ENCODE measurements at regions not wholly inside any gene's neighbourhood (a gene's known extent, or its start where the extent isn't known, plus 50 kb on each side); places are given as distances from the start of the nearest gene placed in this dataset.
"Not testable (repeated sequence)": the region's sequence is repeated elsewhere in the genome, so short reads cannot be mapped to it uniquely, and the experiment has no call there.

GRCh38 chr7:138395763-138396162 is 64.3 kb upstream of the TRIM24 start:
- no peaks in the 10 kb centered on the region for H3K27me3 ChIP-seq (ENCODE audit: insufficient read depth, poor library complexity, severe bottlenecking)
- no peak for TF ChIP-seq CTCF (IDR thresholded peaks at IDR 0.05; ENCODE audit: poor library complexity, severe bottlenecking)
- no peaks in the 10 kb centered on the region for H3K36me3 ChIP-seq (ENCODE audit: low read depth)
- DNase-seq (ENCODE audit: low spot score) (no peak), ATAC-seq (ENCODE audit: low read depth) (no peak)
- H3K27ac ChIP-seq (ENCODE audit: poor library complexity, severe bottlenecking): no peak overlapping the region
- H3K9me3 ChIP-seq (ENCODE audit: severe bottlenecking): no peaks in the 10 kb centered on the region
- no peak overlapping the region for H3K4me3 ChIP-seq (ENCODE audit: severe bottlenecking)
- H3K4me1 ChIP-seq (ENCODE audit: insufficient read depth, poor library complexity, severe bottlenecking): no peaks in the 10 kb centered on the region

DNA sequence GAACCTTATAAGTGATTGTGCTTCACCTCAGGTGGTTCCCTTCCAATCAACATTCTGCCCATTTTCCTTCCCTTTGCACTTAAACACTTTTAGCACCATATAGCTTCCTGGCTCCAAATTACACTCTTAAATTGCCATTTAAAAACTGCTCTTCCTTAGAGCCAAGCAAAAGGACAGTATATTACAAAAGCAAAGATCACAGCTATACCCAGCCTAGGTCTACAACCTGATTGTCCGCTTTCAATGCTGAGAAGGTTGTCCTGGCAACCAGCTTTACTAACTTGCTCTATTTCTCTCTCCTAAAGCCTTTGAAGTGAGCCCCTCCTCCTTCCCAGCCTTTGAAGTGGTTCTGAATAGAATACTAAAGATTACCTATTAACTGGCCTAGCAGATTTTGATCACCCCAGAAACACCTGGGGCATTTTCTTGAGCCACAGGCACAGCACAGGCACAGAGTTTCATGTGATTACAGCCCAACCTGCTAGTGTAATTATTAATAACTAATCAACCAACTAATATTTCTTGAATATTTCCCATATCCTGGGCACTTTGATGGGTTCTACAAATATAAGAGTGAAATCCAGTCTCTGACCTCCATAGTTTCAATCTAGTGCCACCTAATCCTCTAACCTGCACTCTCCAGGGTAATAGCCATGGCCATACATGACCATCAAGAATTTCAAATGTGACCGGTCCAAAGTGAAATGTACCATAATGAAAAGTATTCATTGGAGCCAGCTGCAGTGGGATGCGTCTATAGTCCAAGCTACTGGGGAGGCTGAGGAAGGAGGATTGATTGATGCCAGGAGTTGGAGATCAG is 63.6 kb upstream of the TRIM24 start:
- Histone ChIP-seq H3K9me3 (ENCODE audit: severe bottlenecking) (no peaks in the 10 kb centered on the region), H3K36me3 (ENCODE audit: low read depth) (no peaks in the 10 kb centered on the region), H3K4me3 (ENCODE audit: severe bottlenecking) (no peak overlapping the region), H3K27me3 (ENCODE audit: insufficient read depth, poor library complexity, severe bottlenecking) (no peaks in the 10 kb centered on the region), H3K27ac (ENCODE audit: poor library complexity, severe bottlenecking) (no peak overlapping the region), H3K4me1 (ENCODE audit: insufficient read depth, poor library complexity, severe bottlenecking) (no peaks in the 10 kb centered on the region)
- DNase-seq (ENCODE audit: low spot score) (no peak), ATAC-seq (ENCODE audit: low read depth) (no peak)
- TF ChIP-seq CTCF (IDR thresholded peaks at IDR 0.05; ENCODE audit: poor library complexity, severe bottlenecking): no peak

GRCh38 chr7:138397071-138397433 is 63.0 kb upstream of the TRIM24 start:
- H3K27me3 ChIP-seq (ENCODE audit: insufficient read depth, poor library complexity, severe bottlenecking); DNase-seq (ENCODE audit: low spot score); H3K9me3 ChIP-seq (ENCODE audit: severe bottlenecking); ATAC-seq (ENCODE audit: low read depth); H3K4me3 ChIP-seq (ENCODE audit: severe bottlenecking); H3K36me3 ChIP-seq (ENCODE audit: low read depth); H3K4me1 ChIP-seq (ENCODE audit: insufficient read depth, poor library complexity, severe bottlenecking); H3K27ac ChIP-seq (ENCODE audit: poor library complexity, severe bottlenecking): not testable (repeated sequence)

GRCh38 chr7:138398857-138399256 is 61.2 kb upstream of the TRIM24 start:
- DNase-seq (ENCODE audit: low spot score) (no peak), ATAC-seq (ENCODE audit: low read depth) (no peak)
- H3K36me3 ChIP-seq (ENCODE audit: low read depth): no peaks in the 10 kb centered on the region
- no peak overlapping the region for H3K4me3 ChIP-seq (ENCODE audit: severe bottlenecking)
- no peaks in the 10 kb centered on the region for H3K4me1 ChIP-seq (ENCODE audit: insufficient read depth, poor library complexity, severe bottlenecking)
- H3K9me3 ChIP-seq (ENCODE audit: severe bottlenecking): no peaks in the 10 kb centered on the region
- H3K27me3 ChIP-seq (ENCODE audit: insufficient read depth, poor library complexity, severe bottlenecking): no peaks in the 10 kb centered on the region
- TF ChIP-seq CTCF (IDR thresholded peaks at IDR 0.05; ENCODE audit: poor library complexity, severe bottlenecking): no peak
- no peak overlapping the region for H3K27ac ChIP-seq (ENCODE audit: poor library complexity, severe bottlenecking)

DNA sequence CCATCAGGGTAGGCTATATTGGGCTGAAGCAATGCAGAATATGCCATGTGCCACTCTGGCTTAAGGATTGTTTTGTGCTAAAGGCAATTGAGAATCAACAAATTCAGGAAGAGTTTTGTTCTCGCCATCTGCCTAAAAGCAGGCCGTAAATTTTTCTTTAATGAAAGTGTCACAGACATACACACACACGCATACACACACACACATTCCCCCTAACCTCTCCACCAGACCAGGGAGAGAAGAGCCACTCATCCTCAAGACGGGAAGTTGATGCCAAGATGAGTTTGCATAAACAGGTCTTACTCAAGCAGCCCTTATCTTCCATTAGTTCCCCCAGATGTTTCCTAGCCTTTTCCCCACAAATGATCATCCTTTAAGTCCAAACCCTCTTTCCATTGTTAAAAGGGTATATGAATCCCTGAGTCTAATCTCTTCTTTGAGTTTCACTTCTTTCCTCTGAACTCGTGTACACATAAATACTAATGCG is 59.6 kb upstream of the TRIM24 start:
- Histone ChIP-seq H3K27ac (ENCODE audit: poor library complexity, severe bottlenecking) (no peak overlapping the region), H3K4me1 (ENCODE audit: insufficient read depth, poor library complexity, severe bottlenecking) (no peaks in the 10 kb centered on the region), H3K4me3 (ENCODE audit: severe bottlenecking) (no peak overlapping the region), H3K27me3 (ENCODE audit: insufficient read depth, poor library complexity, severe bottlenecking) (no peaks in the 10 kb centered on the region), H3K36me3 (ENCODE audit: low read depth) (no peaks in the 10 kb centered on the region), H3K9me3 (ENCODE audit: severe bottlenecking) (no peaks in the 10 kb centered on the region)
- DNase-seq (ENCODE audit: low spot score) (no peak), ATAC-seq (ENCODE audit: low read depth) (no peak)
- TF ChIP-seq CTCF (IDR thresholded peaks at IDR 0.05; ENCODE audit: poor library complexity, severe bottlenecking): no peak
